Ascending aorta (tissue), 2 donors: ENCODE measurements at regions not wholly inside any gene's neighbourhood (a gene's known extent, or its start where the extent isn't known, plus 50 kb on each side); places are given as distances from the start of the nearest gene placed in this dataset.

Experiments used
- DNase-seq, 2 donors: peaks; one replicate each; pipeline ENCODE4 v3.0.0-alpha.2; 2019; ENCODE audit warnings: low spot score in 2 of 2
- H3K27ac ChIP-seq, 2 donors: fragments of 200-600 bp; sonication (generic); one replicate each; pipeline ENCODE4 v1.5.1; 2016 to 2017; ENCODE audit warnings: mild to moderate bottlenecking in 1 of 2
- H3K27me3 ChIP-seq: fragments of 200-600 bp; sonication (generic); one replicate; pipeline ENCODE4 v1.5.1; 2017
- H3K36me3 ChIP-seq, 2 donors: fragments of 200-600 bp; sonication (generic); one replicate each; pipeline ENCODE4 v1.5.1; 2016
- H3K4me1 ChIP-seq, 2 donors: fragments of 200-600 bp; sonication (generic); one replicate each; pipeline ENCODE4 v1.5.1; 2016 to 2017; ENCODE audit warnings: mild to moderate bottlenecking in 1 of 2
- H3K4me3 ChIP-seq, 2 donors: fragments of 200-600 bp; sonication (generic); one replicate each; pipeline ENCODE4 v1.5.1; 2016 to 2017; ENCODE audit warnings: mild to moderate bottlenecking in 1 of 2
- H3K9me3 ChIP-seq, 2 donors: fragments of 200-600 bp; sonication (generic); one replicate each; pipeline ENCODE4 v1.5.1; 2016
- CTCF ChIP-seq, 3 experiments: fragments of 200-600 bp in 2 of 3; fragments of 450-650 bp in 1 of 3; sonication (generic) in 2 of 3; IDR thresholded peaks; one replicate each; pipeline ENCODE4 v1.5.1; 2016 to 2019; ENCODE audit warnings: antibody characterized with exemption in 3 of 3, mild to moderate bottlenecking in 1 of 3, moderate library complexity in 1 of 3
- intact Hi-C: fragments of 100-400 bp; cut with DNase I; formaldehyde crosslinking; loops from one replicate; pipeline ENCODE4 v1.15.1; 2023

- DNase-seq, result no peak
- no peak for TF ChIP-seq CTCF (IDR thresholded peaks at IDR 0.05)
- H3K27ac ChIP-seq, result no peak overlapping the region
- no peaks in the 10 kb centered on the region for H3K36me3 ChIP-seq
- no peak overlapping the region for H3K4me3 ChIP-seq
- no peaks in the 10 kb centered on the region for H3K27me3 ChIP-seq
- H3K9me3 ChIP-seq, result no peaks in the 10 kb centered on the region
- H3K4me1 ChIP-seq, result no peaks in the 10 kb centered on the region
- intact Hi-C loops, result no loop called here
Measured at GRCh38 chr2:145068509-145068908, 548.6 kb upstream of the ZEB2 start.

- no peaks in the 10 kb centered on the region for H3K36me3 ChIP-seq
- TF ChIP-seq CTCF (IDR thresholded peaks at IDR 0.05), result no peak
- no peaks in the 10 kb centered on the region for H3K9me3 ChIP-seq
- H3K27ac ChIP-seq, result no peak overlapping the region
- no peaks in the 10 kb centered on the region for H3K27me3 ChIP-seq
- intact Hi-C loops, result no loop called here
- H3K4me1 ChIP-seq, result no peaks in the 10 kb centered on the region
- DNase-seq, result no peak
- no peak overlapping the region for H3K4me3 ChIP-seq
Measured at GRCh38 chr2:145067549-145068030, 547.7 kb upstream of the ZEB2 start.

GRCh38 chr2:145066856-145067548, 547.1 kb upstream of the ZEB2 start:
- no peak for DNase-seq
- H3K4me1 ChIP-seq, result no peaks in the 10 kb centered on the region
- peak overlapping the region; percentile 56 to 66 for H3K27ac ChIP-seq
- H3K36me3 ChIP-seq, result no peaks in the 10 kb centered on the region
- no peak for TF ChIP-seq CTCF (IDR thresholded peaks at IDR 0.05)
- H3K9me3 ChIP-seq, result no peaks in the 10 kb centered on the region
- no peaks in the 10 kb centered on the region for H3K27me3 ChIP-seq
- intact Hi-C loops, result no loop called here
- peak overlapping the region in 1 of 2 donors; percentile 18 for H3K4me3 ChIP-seq

- Histone ChIP-seq H3K9me3 (no peaks in the 10 kb centered on the region), H3K4me3 (peak overlapping the region in 1 of 2 donors; percentile 18), H3K27ac (peak overlapping the region; percentile 56 to 66)
Measured at GRCh38 chr2:145066151-145066661, 546.3 kb upstream of the ZEB2 start.

GRCh38 chr2:145065342-145065741, 545.4 kb upstream of the ZEB2 start:
- DNase-seq, result no peak
- Histone ChIP-seq H3K9me3 (no peaks in the 10 kb centered on the region), H3K27ac (peak overlapping the region in 1 of 2 donors; percentile 66), H3K27me3 (no peaks in the 10 kb centered on the region), H3K36me3 (no peaks in the 10 kb centered on the region), H3K4me3 (no peak overlapping the region), H3K4me1 (no peaks in the 10 kb centered on the region)
- TF ChIP-seq CTCF (IDR thresholded peaks at IDR 0.05), result no peak
- intact Hi-C loops, result no loop called here

More at GRCh38 chr2:145066151-145066661, 546.3 kb upstream of the ZEB2 start:
- no peak for DNase-seq
- Histone ChIP-seq H3K4me1 (no peaks in the 10 kb centered on the region), H3K27me3 (no peaks in the 10 kb centered on the region), H3K36me3 (no peaks in the 10 kb centered on the region)
- no peak for TF ChIP-seq CTCF (IDR thresholded peaks at IDR 0.05)
- intact Hi-C loops, result no loop called here
